Suprapubic skin (tissue), 4 donors: ENCODE measurements at regions not wholly inside any gene's neighbourhood (a gene's known extent, or its start where the extent isn't known, plus 50 kb on each side); places are given as distances from the start of the nearest gene placed in this dataset.

Experiments used
- DNase-seq, 2 donors: peaks; one replicate each; pipeline ENCODE4 v3.0.0-alpha.2; 2019; ENCODE audit warnings: low spot score in 2 of 2
- H3K27ac ChIP-seq: fragments of 200-600 bp; sonication (generic); one replicate; pipeline ENCODE4 v1.5.1; 2019
- H3K27me3 ChIP-seq: fragments of 200-600 bp; sonication (generic); one replicate; pipeline ENCODE4 v1.5.1; 2019
- H3K36me3 ChIP-seq: fragments of 200-600 bp; sonication (generic); one replicate; pipeline ENCODE4 v1.5.1; 2019
- H3K4me1 ChIP-seq: fragments of 200-600 bp; sonication (generic); one replicate; pipeline ENCODE4 v1.5.1; 2019
- H3K4me3 ChIP-seq: fragments of 200-600 bp; sonication (generic); one replicate; pipeline ENCODE4 v1.5.1; 2019; ENCODE audit warnings: mild to moderate bottlenecking
- H3K9me3 ChIP-seq: fragments of 200-600 bp; sonication (generic); one replicate; pipeline ENCODE4 v1.5.1; 2019
- CTCF ChIP-seq, 2 donors: fragments of 200-600 bp in 1 of 2; fragments of 450-650 bp in 1 of 2; sonication (generic) in 1 of 2; IDR thresholded peaks; one replicate each; pipeline ENCODE4 v1.5.1; 2016 to 2019; ENCODE audit warnings: antibody characterized with exemption in 2 of 2, mild to moderate bottlenecking in 1 of 2, moderate library complexity in 1 of 2
- EP300 ChIP-seq: sonication (generic); formaldehyde crosslinking; IDR thresholded peaks from one replicate; pipeline ENCODE4 v1.6.1; 2017; ENCODE audit warnings: antibody characterized with exemption
- POLR2A ChIP-seq, 2 donors: fragments of 450-650 bp; IDR thresholded peaks; one replicate each; pipeline ENCODE4 v1.6.1; 2017; ENCODE audit warnings: antibody characterized with exemption in 2 of 2, mild to moderate bottlenecking in 2 of 2, moderate library complexity in 2 of 2
- POLR2AphosphoS5 ChIP-seq, 3 donors: sonication (generic); formaldehyde crosslinking; IDR thresholded peaks; one replicate each; pipeline ENCODE4 v1.6.1; 2017; ENCODE audit warnings: antibody characterized with exemption in 3 of 3
- WGBS: methylation state at CpG from one replicate; pipeline ENCODE4 v1.1.5; 2018; 5-methylcytosine and 5-hydroxymethylcytosine counted together

- no peaks in the 10 kb centered on the region for H3K4me1 ChIP-seq
- no peak overlapping the region for H3K4me3 ChIP-seq
- no peak for TF ChIP-seq POLR2A (IDR thresholded peaks at IDR 0.05)
- no peak for TF ChIP-seq CTCF (IDR thresholded peaks at IDR 0.05)
- no peak for TF ChIP-seq POLR2AphosphoS5 (IDR thresholded peaks at IDR 0.05)
- TF ChIP-seq EP300, result no peak
- no peak overlapping the region for H3K27ac ChIP-seq
- DNase-seq, result no peak
- H3K36me3 ChIP-seq, result no peaks in the 10 kb centered on the region
- no peaks in the 10 kb centered on the region for H3K27me3 ChIP-seq
- no peaks in the 10 kb centered on the region for H3K9me3 ChIP-seq
Measured at GRCh38 chr6:84522135-84522549, 242.3 kb downstream of the TBX18 start.

GRCh38 chr6:84521511-84521910, 242.9 kb downstream of the TBX18 start:
- H3K36me3 ChIP-seq, result no peaks in the 10 kb centered on the region
- no peaks in the 10 kb centered on the region for H3K4me1 ChIP-seq
- no peak overlapping the region for H3K4me3 ChIP-seq
- TF ChIP-seq POLR2A (IDR thresholded peaks at IDR 0.05), result no peak
- 13% methylated on average over 1 of the region's 1 CpG for WGBS
- DNase-seq, result no peak
- no peaks in the 10 kb centered on the region for H3K27me3 ChIP-seq
- H3K9me3 ChIP-seq, result no peaks in the 10 kb centered on the region
- H3K27ac ChIP-seq, result no peak overlapping the region

GRCh38 chr6:84517741-84518530, 246.5 kb downstream of the TBX18 start:
- Histone ChIP-seq H3K9me3 (no peaks in the 10 kb centered on the region), H3K4me3 (no peak overlapping the region), H3K27me3 (no peaks in the 10 kb centered on the region), H3K4me1 (no peaks in the 10 kb centered on the region), H3K27ac (no peak overlapping the region), H3K36me3 (no peaks in the 10 kb centered on the region)
- DNase-seq, result no peak
- TF ChIP-seq CTCF (IDR thresholded peaks at IDR 0.05) (no peak), EP300 (no peak), POLR2AphosphoS5 (IDR thresholded peaks at IDR 0.05) (no peak), POLR2A (IDR thresholded peaks at IDR 0.05) (no peak)
- WGBS, result 72% methylated on average over 2 of the region's 2 CpGs

GRCh38 chr6:84516154-84516553, 248.2 kb downstream of the TBX18 start:
- DNase-seq, result no peak
- TF ChIP-seq CTCF (IDR thresholded peaks at IDR 0.05), result no peak
- TF ChIP-seq POLR2A (IDR thresholded peaks at IDR 0.05), result no peak
- TF ChIP-seq EP300, result no peak
- TF ChIP-seq POLR2AphosphoS5 (IDR thresholded peaks at IDR 0.05), result no peak
- 86% methylated on average over 2 of the region's 2 CpGs for WGBS
- no peaks in the 10 kb centered on the region for H3K4me1 ChIP-seq
- no peaks in the 10 kb centered on the region for H3K36me3 ChIP-seq
- H3K9me3 ChIP-seq, result no peaks in the 10 kb centered on the region
- no peaks in the 10 kb centered on the region for H3K27me3 ChIP-seq
- H3K27ac ChIP-seq, result no peak overlapping the region
- no peak overlapping the region for H3K4me3 ChIP-seq

GRCh38 chr6:84515067-84515466, 249.3 kb downstream of the TBX18 start:
- Histone ChIP-seq H3K4me1 (no peaks in the 10 kb centered on the region), H3K4me3 (no peak overlapping the region), H3K27me3 (no peaks in the 10 kb centered on the region), H3K27ac (no peak overlapping the region), H3K36me3 (no peaks in the 10 kb centered on the region), H3K9me3 (no peaks in the 10 kb centered on the region)
- TF ChIP-seq POLR2AphosphoS5 (IDR thresholded peaks at IDR 0.05), result no peak
- TF ChIP-seq EP300, result no peak
- TF ChIP-seq POLR2A (IDR thresholded peaks at IDR 0.05), result no peak
- TF ChIP-seq CTCF (IDR thresholded peaks at IDR 0.05), result no peak
- no peak for DNase-seq
- 74% methylated on average over 6 of the region's 6 CpGs for WGBS
